Brain microvascular endothelial cell (primary cell): ENCODE measurements at regions not wholly inside any gene's neighbourhood (a gene's known extent, or its start where the extent isn't known, plus 50 kb on each side); places are given as distances from the start of the nearest gene placed in this dataset.

Source experiments
- DNase-seq: peaks from one replicate; pipeline ENCODE4 v3.0.0-alpha.2; 2020
- H3K27ac ChIP-seq: fragments of 250-450 bp; sonication (Bioruptor Pico); 2 replicates; pipeline ENCODE4 v1.5.1; 2020; ENCODE audit warnings: mild to moderate bottlenecking, moderate library complexity
- H3K27me3 ChIP-seq: fragments of 250-450 bp; sonication (Bioruptor Pico); replicated peaks from 2 replicates; pipeline ENCODE4 v1.5.1; 2020; ENCODE audit warnings: mild to moderate bottlenecking
- H3K36me3 ChIP-seq: fragments of 250-450 bp; sonication (Bioruptor Pico); replicated peaks from 2 replicates; pipeline ENCODE4 v1.5.1; 2020; ENCODE audit warnings: mild to moderate bottlenecking
- H3K4me3 ChIP-seq: 2 replicates; pipeline ENCODE4 v1.5.1; 2011; ENCODE audit warnings: low read depth, mild to moderate bottlenecking, control low read depth, low read length, moderate library complexity
- in situ Hi-C: cut with HindIII; loops from 2 replicates; pipeline ENCODE4 v1.10.0; 2017; ENCODE audit warnings: low sequenced_read_pairs, low pct_ligation_motif_present
- TF ChIP-seq, protein P1 (sequence below): IDR thresholded peaks from 2 replicates; pipeline ENCODE4 v1.5.1; 2011; ENCODE audit warnings: low read depth, mild to moderate bottlenecking, moderate library complexity, low read length, control low read depth, inconsistent platforms; ENCODE audit errors: missing control alignments

DNA sequence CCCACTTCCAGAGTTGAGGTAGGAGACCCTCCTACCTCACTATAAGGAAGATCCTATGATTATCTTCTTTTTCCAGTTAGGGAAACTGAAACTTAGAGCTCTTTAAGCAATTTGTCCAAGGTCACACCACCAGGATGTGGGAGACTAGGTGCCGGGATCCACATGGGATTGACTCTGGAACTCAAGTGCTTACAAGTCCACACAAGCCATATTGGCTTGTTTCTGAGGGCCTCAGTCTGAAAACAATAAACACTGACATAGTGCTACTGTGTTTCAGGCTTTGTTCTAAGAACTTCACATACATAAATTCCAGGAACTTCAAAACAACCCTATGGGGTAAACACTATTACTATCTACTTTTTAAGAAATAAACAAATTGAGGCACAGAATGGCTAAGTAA lies 481.3 kb downstream of the ZSWIM6 start:
- in situ Hi-C loops: no loop called here
- no peak overlapping the region for H3K27ac ChIP-seq
- DNase-seq: no peak

GRCh38 chr5:61815339-61815738 lies 483.3 kb downstream of the ZSWIM6 start:
- Histone ChIP-seq H3K27ac (no peak overlapping the region), H3K4me3 (no peak overlapping the region), H3K36me3 (no peaks in the 10 kb centered on the region), H3K27me3 (peaks cover 2% of the 10 kb centered on the region)
- no peak for DNase-seq
- TF ChIP-seq, protein P1, sequence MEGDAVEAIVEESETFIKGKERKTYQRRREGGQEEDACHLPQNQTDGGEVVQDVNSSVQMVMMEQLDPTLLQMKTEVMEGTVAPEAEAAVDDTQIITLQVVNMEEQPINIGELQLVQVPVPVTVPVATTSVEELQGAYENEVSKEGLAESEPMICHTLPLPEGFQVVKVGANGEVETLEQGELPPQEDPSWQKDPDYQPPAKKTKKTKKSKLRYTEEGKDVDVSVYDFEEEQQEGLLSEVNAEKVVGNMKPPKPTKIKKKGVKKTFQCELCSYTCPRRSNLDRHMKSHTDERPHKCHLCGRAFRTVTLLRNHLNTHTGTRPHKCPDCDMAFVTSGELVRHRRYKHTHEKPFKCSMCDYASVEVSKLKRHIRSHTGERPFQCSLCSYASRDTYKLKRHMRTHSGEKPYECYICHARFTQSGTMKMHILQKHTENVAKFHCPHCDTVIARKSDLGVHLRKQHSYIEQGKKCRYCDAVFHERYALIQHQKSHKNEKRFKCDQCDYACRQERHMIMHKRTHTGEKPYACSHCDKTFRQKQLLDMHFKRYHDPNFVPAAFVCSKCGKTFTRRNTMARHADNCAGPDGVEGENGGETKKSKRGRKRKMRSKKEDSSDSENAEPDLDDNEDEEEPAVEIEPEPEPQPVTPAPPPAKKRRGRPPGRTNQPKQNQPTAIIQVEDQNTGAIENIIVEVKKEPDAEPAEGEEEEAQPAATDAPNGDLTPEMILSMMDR: no peak
- in situ Hi-C loops: no loop called here

More for the DNA sequence above, 481.3 kb downstream of the ZSWIM6 start:
- TF ChIP-seq, protein P1: no peak
- H3K36me3 ChIP-seq: no peaks in the 10 kb centered on the region
- peaks cover 2% of the 10 kb centered on the region for H3K27me3 ChIP-seq
- no peak overlapping the region for H3K4me3 ChIP-seq

DNA sequence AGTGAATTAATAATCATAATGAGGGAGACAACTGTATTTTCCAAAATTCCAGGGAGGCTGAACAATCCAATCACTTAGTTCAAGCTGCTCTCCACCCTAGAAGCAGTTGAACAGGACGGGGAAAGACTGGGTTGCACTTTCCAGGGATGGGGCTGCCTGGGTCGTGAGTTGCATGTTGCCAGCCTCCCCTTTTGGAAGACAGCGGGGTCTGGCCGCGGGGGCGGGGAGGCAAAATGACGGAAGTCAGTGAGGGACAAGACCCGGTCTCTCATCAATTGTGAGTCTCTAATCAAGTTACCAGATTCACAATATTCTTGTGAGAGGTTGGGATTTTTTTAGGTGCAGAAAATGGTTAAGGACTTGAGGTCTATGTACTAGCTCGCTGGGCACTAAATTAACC lies 484.1 kb downstream of the ZSWIM6 start:
- TF ChIP-seq, protein P1: no peak
- Histone ChIP-seq H3K4me3 (no peak overlapping the region), H3K36me3 (no peaks in the 10 kb centered on the region), H3K27ac (no peak overlapping the region), H3K27me3 (peaks cover 2% of the 10 kb centered on the region)
- DNase-seq: no peak
- in situ Hi-C loops: no loop called here

DNA sequence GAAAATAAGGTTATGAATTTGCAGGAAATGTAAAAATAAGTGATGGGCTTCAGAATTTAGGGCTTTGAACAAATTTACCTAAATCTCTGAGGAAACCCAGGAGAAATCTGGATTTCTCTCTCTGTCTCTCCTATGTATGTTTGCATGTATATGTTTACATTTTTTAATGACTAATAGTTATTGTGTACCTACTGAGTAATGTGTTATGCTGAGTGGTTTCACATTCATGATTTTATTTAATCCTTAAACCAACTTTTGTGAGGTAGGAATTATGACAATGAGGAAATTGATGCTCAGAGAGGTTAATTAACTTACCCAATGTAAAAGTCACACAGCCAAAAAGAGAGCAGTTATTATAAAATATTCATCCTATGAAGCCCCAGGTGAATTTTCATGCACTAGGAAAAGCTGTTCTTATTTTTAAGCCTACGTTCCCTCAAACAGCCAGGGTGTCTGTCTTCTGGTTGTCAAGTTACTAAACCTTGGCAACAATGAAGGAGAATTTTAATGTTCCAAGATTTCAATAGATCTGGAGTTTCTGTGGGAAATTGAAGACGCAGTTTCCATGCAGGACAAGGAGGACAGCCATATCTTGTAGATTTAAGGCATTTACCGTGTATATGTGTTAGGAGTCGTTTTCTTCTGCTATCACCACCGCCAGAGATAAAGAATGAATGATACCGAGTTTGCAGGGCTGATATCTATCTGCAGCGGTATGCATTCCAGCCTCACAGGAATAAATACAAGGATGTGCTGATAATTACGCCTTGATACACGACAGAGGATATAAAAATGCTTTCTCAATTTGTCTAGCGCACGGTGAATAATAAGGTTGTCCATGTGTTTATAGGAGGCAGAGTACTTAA lies 484.8 kb downstream of the ZSWIM6 start:
- H3K4me3 ChIP-seq: no peak overlapping the region
- H3K36me3 ChIP-seq: no peaks in the 10 kb centered on the region
- TF ChIP-seq, protein P1: no peak
- no peak overlapping the region for H3K27ac ChIP-seq
- H3K27me3 ChIP-seq: peaks cover 2% of the 10 kb centered on the region
- in situ Hi-C loops: no loop called here
- no peak for DNase-seq

- in situ Hi-C loops: no loop called here
- peak; percentile 26 for DNase-seq
- H3K27ac ChIP-seq: no peak overlapping the region
- no peak overlapping the region for H3K4me3 ChIP-seq
- TF ChIP-seq, protein P1: peak; percentile 80
- peaks cover 2% of the 10 kb centered on the region for H3K27me3 ChIP-seq
- H3K36me3 ChIP-seq: no peaks in the 10 kb centered on the region
Measured at GRCh38 chr5:61817472-61818326, 485.6 kb downstream of the ZSWIM6 start.
